ENCODE measurements at regions not wholly inside any gene's neighbourhood (a gene's known extent, or its start where the extent isn't known, plus 50 kb on each side); places are given as distances from the start of the nearest gene placed in this dataset.

GRCh38 chrX:131595120-131595519 is 51.2 kb downstream of the OR13H1 start:
- no peaks in the 10 kb centered on the region for H3K4me1 ChIP-seq
- H3K9me3 ChIP-seq: no peaks in the 10 kb centered on the region
- no peak for DNase-seq (ENCODE audit: low spot score in 2 of 2)
- H3K36me3 ChIP-seq: no peaks in the 10 kb centered on the region
- no peak overlapping the region for H3K27ac ChIP-seq
- TF ChIP-seq POLR2A (IDR thresholded peaks at IDR 0.05) (no peak), EP300 (IDR thresholded peaks at IDR 0.05) (no peak), CTCF (IDR thresholded peaks at IDR 0.05) (no peak)
- H3K27me3 ChIP-seq: no peaks in the 10 kb centered on the region
- WGBS, 2 donors: 57 to 63% methylated on average over 3 of the region's 3 CpGs
- no peak overlapping the region for H3K4me3 ChIP-seq

GRCh38 chrX:131607792-131608369 is 64.0 kb downstream of the OR13H1 start:
- Histone ChIP-seq H3K36me3 (no peaks in the 10 kb centered on the region), H3K27me3 (peaks cover 0 to 16% of the 10 kb centered on the region in 2 donors), H3K9me3 (no peaks in the 10 kb centered on the region), H3K4me1 (no peaks in the 10 kb centered on the region), H3K27ac (no peak overlapping the region), H3K4me3 (no peak overlapping the region)
- DNase-seq (ENCODE audit: low spot score in 2 of 2): no peak
- no peak for TF ChIP-seq POLR2A (IDR thresholded peaks at IDR 0.05)
- TF ChIP-seq CTCF (IDR thresholded peaks at IDR 0.05): no peak
- no peak for TF ChIP-seq EP300 (IDR thresholded peaks at IDR 0.05)
- WGBS, 2 donors: 59 to 74% methylated on average over 2 of the region's 2 CpGs

GRCh38 chrX:131609480-131609879 is 65.6 kb downstream of the OR13H1 start:
- Histone ChIP-seq H3K4me1 (no peaks in the 10 kb centered on the region), H3K9me3 (no peaks in the 10 kb centered on the region), H3K27ac (no peak overlapping the region), H3K27me3 (peaks cover 0 to 29% of the 10 kb centered on the region in 2 donors), H3K36me3 (no peaks in the 10 kb centered on the region), H3K4me3 (no peak overlapping the region)
- 24 to 46% methylated on average over 5 of the region's 5 CpGs for WGBS, 2 donors
- DNase-seq (ENCODE audit: low spot score in 2 of 2): no peak
- TF ChIP-seq CTCF (IDR thresholded peaks at IDR 0.05) (no peak), POLR2A (IDR thresholded peaks at IDR 0.05) (no peak), EP300 (IDR thresholded peaks at IDR 0.05) (no peak)

GRCh38 chrX:131613260-131613659 is 69.4 kb downstream of the OR13H1 start:
- Histone ChIP-seq H3K27me3 (peaks cover 0 to 26% of the 10 kb centered on the region in 2 donors), H3K4me1 (no peaks in the 10 kb centered on the region), H3K27ac (no peak overlapping the region), H3K9me3 (no peaks in the 10 kb centered on the region), H3K4me3 (no peak overlapping the region), H3K36me3 (no peaks in the 10 kb centered on the region)
- 74 to 75% methylated on average over 3 of the region's 3 CpGs for WGBS, 2 donors
- no peak for DNase-seq (ENCODE audit: low spot score in 2 of 2)
- no peak for TF ChIP-seq CTCF (IDR thresholded peaks at IDR 0.05)
- no peak for TF ChIP-seq POLR2A (IDR thresholded peaks at IDR 0.05)
- TF ChIP-seq EP300 (IDR thresholded peaks at IDR 0.05): no peak

- 69 to 70% methylated on average over 2 of the region's 2 CpGs for WGBS, 2 donors
- H3K36me3 ChIP-seq: no peaks in the 10 kb centered on the region
- DNase-seq (ENCODE audit: low spot score in 2 of 2): no peak
- H3K4me3 ChIP-seq: no peak overlapping the region
- TF ChIP-seq POLR2A (IDR thresholded peaks at IDR 0.05) (no peak), CTCF (IDR thresholded peaks at IDR 0.05) (no peak), EP300 (IDR thresholded peaks at IDR 0.05) (no peak)
- H3K27me3 ChIP-seq: peaks cover 0 to 28% of the 10 kb centered on the region in 2 donors
- no peaks in the 10 kb centered on the region for H3K9me3 ChIP-seq
- no peak overlapping the region for H3K27ac ChIP-seq
- H3K4me1 ChIP-seq: no peaks in the 10 kb centered on the region
Observed at GRCh38 chrX:131614241-131614640, 70.4 kb downstream of the OR13H1 start.
